H9 (cell line): ENCODE measurements at regions not wholly inside any gene's neighbourhood (a gene's known extent, or its start where the extent isn't known, plus 50 kb on each side); places are given as distances from the start of the nearest gene placed in this dataset.

Experiments used
- DNase-seq: peaks from one replicate; pipeline ENCODE4 v3.0.0-alpha.2; 2017
- H2AFZ ChIP-seq: one replicate; pipeline ENCODE4 v1.6.1; 2013; ENCODE audit warnings: mild to moderate bottlenecking, low read length, control low read depth, moderate library complexity
- H2AK5ac ChIP-seq: 2 replicates; pipeline ENCODE4 v1.6.1; 2013; ENCODE audit warnings: low read length, control low read depth, mixed read lengths; ENCODE audit not compliant: insufficient read length
- H2BK120ac ChIP-seq: one replicate; pipeline ENCODE4 v1.6.1; 2013; ENCODE audit warnings: low read depth, mild to moderate bottlenecking, low read length, control low read depth, inconsistent platforms; ENCODE audit not compliant: poor library complexity, severe bottlenecking
- H2BK12ac ChIP-seq: 2 replicates; pipeline ENCODE4 v1.6.1; 2013; ENCODE audit warnings: low read length, control low read depth, mixed read lengths, low read depth; ENCODE audit not compliant: insufficient read length
- H2BK15ac ChIP-seq: 2 replicates; pipeline ENCODE4 v1.6.1; 2013; ENCODE audit warnings: low read depth, low read length, control low read depth
- H2BK20ac ChIP-seq: one replicate; pipeline ENCODE4 v1.6.1; 2013; ENCODE audit warnings: low read depth, mild to moderate bottlenecking, low read length, control low read depth, inconsistent platforms; ENCODE audit not compliant: poor library complexity, severe bottlenecking
- H2BK5ac ChIP-seq: 2 replicates; pipeline ENCODE4 v1.6.1; 2013; ENCODE audit warnings: low read length, control low read depth, mixed read lengths; ENCODE audit not compliant: insufficient read length
- H3K14ac ChIP-seq: 2 replicates; pipeline ENCODE4 v1.6.1; 2013; ENCODE audit warnings: low read length, control low read depth; ENCODE audit not compliant: insufficient read depth
- H3K18ac ChIP-seq: 2 replicates; pipeline ENCODE4 v1.6.1; 2013; ENCODE audit warnings: low read depth, mild to moderate bottlenecking, mixed read lengths, low read length, control low read depth; ENCODE audit not compliant: insufficient read length
- H3K23ac ChIP-seq: 2 replicates; pipeline ENCODE4 v1.6.1; 2013; ENCODE audit warnings: low read length, control low read depth, mixed read lengths, low read depth; ENCODE audit not compliant: insufficient read length
- H3K23me2 ChIP-seq: 2 replicates; pipeline ENCODE4 v1.6.1; 2013; ENCODE audit warnings: low read depth, mild to moderate bottlenecking, mixed read lengths, low read length, control low read depth; ENCODE audit not compliant: insufficient read length, poor library complexity, severe bottlenecking
- H3K27ac ChIP-seq: 2 replicates; pipeline ENCODE4 v1.5.1; 2013; ENCODE audit warnings: low read length, control low read depth, mixed read lengths, low read depth; ENCODE audit not compliant: insufficient read length
- H3K27me3 ChIP-seq: 2 replicates; pipeline ENCODE4 v1.6.1; 2013; ENCODE audit warnings: low read length, control low read depth, inconsistent platforms; ENCODE audit not compliant: insufficient read depth
- H3K4ac ChIP-seq: 2 replicates; pipeline ENCODE4 v1.6.1; 2013; ENCODE audit warnings: low read depth, mild to moderate bottlenecking, control low read depth, inconsistent platforms, low read length, moderate library complexity
- H3K4me1 ChIP-seq: 2 replicates; pipeline ENCODE4 v1.6.1; 2013; ENCODE audit warnings: low read length, control low read depth, inconsistent platforms; ENCODE audit not compliant: insufficient read depth
- H3K4me2 ChIP-seq: 2 replicates; pipeline ENCODE4 v1.6.1; 2013; ENCODE audit warnings: low read length, control low read depth, mixed read lengths; ENCODE audit not compliant: insufficient read length, insufficient read depth
- H3K56ac ChIP-seq: 2 replicates; pipeline ENCODE4 v1.6.1; 2013; ENCODE audit warnings: low read depth, mild to moderate bottlenecking, mixed read lengths, low read length, control low read depth; ENCODE audit not compliant: insufficient read length
- H3K79me1 ChIP-seq: 2 replicates; pipeline ENCODE4 v1.6.1; 2013; ENCODE audit warnings: low read depth, mild to moderate bottlenecking, moderate library complexity, low read length, control low read depth, inconsistent platforms; ENCODE audit not compliant: insufficient read depth, poor library complexity, severe bottlenecking
- H3K79me2 ChIP-seq: 2 replicates; pipeline ENCODE4 v1.6.1; 2013; ENCODE audit warnings: low read length, control low read depth, inconsistent platforms; ENCODE audit not compliant: insufficient read depth
- H3K9ac ChIP-seq: 2 replicates; pipeline ENCODE4 v1.6.1; 2013; ENCODE audit warnings: low read length, control low read depth, mixed read lengths; ENCODE audit not compliant: insufficient read length; ENCODE audit errors: extremely low read depth
- H3K9me3 ChIP-seq: one replicate; pipeline ENCODE4 v1.6.1; 2013; ENCODE audit warnings: low read depth, low read length, inconsistent platforms; ENCODE audit not compliant: control insufficient read depth
- H3T11ph ChIP-seq: one replicate; pipeline ENCODE4 v1.6.1; 2013; ENCODE audit warnings: mild to moderate bottlenecking, low read length, control low read depth, inconsistent platforms
- H4K20me1 ChIP-seq: one replicate; pipeline ENCODE4 v1.6.1; 2013; ENCODE audit not compliant: control insufficient read depth, insufficient read length, insufficient read depth
- H4K5ac ChIP-seq: 2 replicates; pipeline ENCODE4 v1.6.1; 2013; ENCODE audit warnings: low read depth, mild to moderate bottlenecking, mixed read lengths, low read length, control low read depth; ENCODE audit not compliant: insufficient read length
- H4K8ac ChIP-seq: replicated peaks from 2 replicates; pipeline ENCODE4 v1.6.1; 2013; ENCODE audit warnings: low read length, control low read depth, mixed read lengths, low read depth; ENCODE audit not compliant: insufficient read length
- H4K91ac ChIP-seq: 2 replicates; pipeline ENCODE4 v1.6.1; 2013; ENCODE audit warnings: low read depth, mild to moderate bottlenecking, moderate library complexity, mixed read lengths, low read length, control low read depth; ENCODE audit not compliant: insufficient read length
- H3K27ac Mint-ChIP-seq, 3 experiments: 2 replicates in 2 of 3; 3 replicates in 1 of 3; pipeline ENCODE4 v1.8.0; 2020 to 2021; ENCODE audit warnings: mixed read lengths in 3 of 3, mild to moderate bottlenecking in 1 of 3, moderate library complexity in 1 of 3
- H3K27me3 Mint-ChIP-seq: 2 replicates; pipeline ENCODE4 v1.8.0; 2021; ENCODE audit warnings: low read depth, mild to moderate bottlenecking, moderate library complexity, mixed read lengths
- H3K36me3 Mint-ChIP-seq, 3 experiments: 2 replicates in 2 of 3; 3 replicates in 1 of 3; pipeline ENCODE4 v1.8.0; 2020 to 2021; ENCODE audit warnings: low read depth in 3 of 3, mixed read lengths in 3 of 3; ENCODE audit not compliant: insufficient read depth in 1 of 3
- H3K4me1 Mint-ChIP-seq, 2 experiments: 2 replicates each; pipeline ENCODE4 v1.8.0; 2020; ENCODE audit warnings: mixed read lengths in 2 of 2
- H3K4me3 Mint-ChIP-seq, 2 experiments: 2 replicates in 1 of 2; 3 replicates in 1 of 2; pipeline ENCODE4 v1.8.0; 2020 to 2021; ENCODE audit warnings: mild to moderate bottlenecking in 2 of 2, mixed read lengths in 2 of 2, moderate library complexity in 1 of 2
- H3K9me3 Mint-ChIP-seq, 2 experiments: 2 replicates in 1 of 2; 3 replicates in 1 of 2; pipeline ENCODE4 v1.8.0; 2020; ENCODE audit warnings: mild to moderate bottlenecking in 2 of 2, mixed read lengths in 2 of 2, moderate library complexity in 1 of 2
- TF ChIP-seq, protein P1 (sequence below): fragments of 200-600 bp; sonication (generic); conservative IDR thresholded peaks from 3 replicates; pipeline ENCODE4 v1.8.0; 2021; ENCODE audit warnings: antibody characterized with exemption, mild to moderate bottlenecking

DNA sequence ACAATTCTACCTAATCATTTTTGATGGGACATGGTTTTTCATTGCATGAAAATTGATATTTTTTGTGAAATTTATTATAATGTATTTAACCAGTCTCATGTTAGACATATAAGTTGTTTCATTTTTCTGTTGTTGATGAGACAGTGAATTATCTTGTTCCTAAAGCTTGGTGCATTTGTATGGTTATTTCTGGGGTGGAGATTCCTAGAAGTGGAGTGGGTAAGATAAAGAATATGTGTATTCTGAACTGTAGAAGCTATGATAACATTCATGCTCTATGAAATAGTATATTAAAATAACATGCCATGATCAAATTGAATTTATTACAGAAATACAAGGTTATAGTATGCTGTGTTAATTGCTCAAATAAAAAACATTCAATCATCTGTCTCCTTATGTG is 69.2 kb downstream of the BOLA3 start:
- Histone ChIP-seq H2BK15ac (no peak overlapping the region), H3K9me3 (no peaks in the 10 kb centered on the region), H2BK120ac (no peak overlapping the region), H3K79me1 (no peaks in the 10 kb centered on the region), H3K14ac (no peak overlapping the region), H2AFZ (no peak overlapping the region), H2AK5ac (no peak overlapping the region), H2BK12ac (no peak overlapping the region), H3T11ph (no peak overlapping the region), H3K27me3 (no peaks in the 10 kb centered on the region), H4K20me1 (no peaks in the 10 kb centered on the region), H3K56ac (no peak overlapping the region), H3K4me1 (no peaks in the 10 kb centered on the region), H4K91ac (no peak overlapping the region), H4K8ac (no peak overlapping the region), H3K23ac (no peak overlapping the region), H3K23me2 (no peaks in the 10 kb centered on the region), H3K79me2 (no peaks in the 10 kb centered on the region), H3K4ac (no peak overlapping the region), H2BK5ac (no peak overlapping the region), H4K5ac (no peak overlapping the region), H3K18ac (no peak overlapping the region), H3K4me2 (no peak overlapping the region), H2BK20ac (no peak overlapping the region), H3K9ac (no peak overlapping the region), H3K27ac (no peak overlapping the region)
- no peak overlapping the region for H3K4me3 Mint-ChIP-seq
- peaks cover 0 to 3% of the 10 kb centered on the region in 2 experiments; a peak in 2 of 4 replicates for H3K4me1 Mint-ChIP-seq
- peaks cover 5 to 32% (median 28%) of the 10 kb centered on the region in 3 experiments; a peak in 6 of 7 replicates for H3K36me3 Mint-ChIP-seq
- H3K27ac Mint-ChIP-seq = no peak overlapping the region
- TF ChIP-seq, protein P1, sequence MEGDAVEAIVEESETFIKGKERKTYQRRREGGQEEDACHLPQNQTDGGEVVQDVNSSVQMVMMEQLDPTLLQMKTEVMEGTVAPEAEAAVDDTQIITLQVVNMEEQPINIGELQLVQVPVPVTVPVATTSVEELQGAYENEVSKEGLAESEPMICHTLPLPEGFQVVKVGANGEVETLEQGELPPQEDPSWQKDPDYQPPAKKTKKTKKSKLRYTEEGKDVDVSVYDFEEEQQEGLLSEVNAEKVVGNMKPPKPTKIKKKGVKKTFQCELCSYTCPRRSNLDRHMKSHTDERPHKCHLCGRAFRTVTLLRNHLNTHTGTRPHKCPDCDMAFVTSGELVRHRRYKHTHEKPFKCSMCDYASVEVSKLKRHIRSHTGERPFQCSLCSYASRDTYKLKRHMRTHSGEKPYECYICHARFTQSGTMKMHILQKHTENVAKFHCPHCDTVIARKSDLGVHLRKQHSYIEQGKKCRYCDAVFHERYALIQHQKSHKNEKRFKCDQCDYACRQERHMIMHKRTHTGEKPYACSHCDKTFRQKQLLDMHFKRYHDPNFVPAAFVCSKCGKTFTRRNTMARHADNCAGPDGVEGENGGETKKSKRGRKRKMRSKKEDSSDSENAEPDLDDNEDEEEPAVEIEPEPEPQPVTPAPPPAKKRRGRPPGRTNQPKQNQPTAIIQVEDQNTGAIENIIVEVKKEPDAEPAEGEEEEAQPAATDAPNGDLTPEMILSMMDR = no peak
- no peak for DNase-seq
- H3K9me3 Mint-ChIP-seq = no peaks in the 10 kb centered on the region
- H3K27me3 Mint-ChIP-seq = no peaks in the 10 kb centered on the region; the same call in 1 of the 2 replicates
